Uterus (tissue), 2 donors: ENCODE measurements at regions not wholly inside any gene's neighbourhood (a gene's known extent, or its start where the extent isn't known, plus 50 kb on each side); places are given as distances from the start of the nearest gene placed in this dataset.

Source experiments
- POLR2A ChIP-seq, 2 donors: fragments of 450-650 bp; IDR thresholded peaks; one replicate each; pipeline ENCODE4 v1.6.1; 2016; ENCODE audit warnings: antibody characterized with exemption in 2 of 2, mild to moderate bottlenecking in 1 of 2, moderate library complexity in 1 of 2
- TF ChIP-seq, protein P1 (sequence below), 4 experiments: fragments of 200-600 bp in 2 of 4; fragments of 450-650 bp in 2 of 4; sonication (generic) in 2 of 4; IDR thresholded peaks; one replicate each; pipeline ENCODE4 v1.5.1; 2016 to 2019; ENCODE audit warnings: antibody characterized with exemption in 4 of 4, mild to moderate bottlenecking in 2 of 4, moderate library complexity in 1 of 4

- TF ChIP-seq, protein P1, sequence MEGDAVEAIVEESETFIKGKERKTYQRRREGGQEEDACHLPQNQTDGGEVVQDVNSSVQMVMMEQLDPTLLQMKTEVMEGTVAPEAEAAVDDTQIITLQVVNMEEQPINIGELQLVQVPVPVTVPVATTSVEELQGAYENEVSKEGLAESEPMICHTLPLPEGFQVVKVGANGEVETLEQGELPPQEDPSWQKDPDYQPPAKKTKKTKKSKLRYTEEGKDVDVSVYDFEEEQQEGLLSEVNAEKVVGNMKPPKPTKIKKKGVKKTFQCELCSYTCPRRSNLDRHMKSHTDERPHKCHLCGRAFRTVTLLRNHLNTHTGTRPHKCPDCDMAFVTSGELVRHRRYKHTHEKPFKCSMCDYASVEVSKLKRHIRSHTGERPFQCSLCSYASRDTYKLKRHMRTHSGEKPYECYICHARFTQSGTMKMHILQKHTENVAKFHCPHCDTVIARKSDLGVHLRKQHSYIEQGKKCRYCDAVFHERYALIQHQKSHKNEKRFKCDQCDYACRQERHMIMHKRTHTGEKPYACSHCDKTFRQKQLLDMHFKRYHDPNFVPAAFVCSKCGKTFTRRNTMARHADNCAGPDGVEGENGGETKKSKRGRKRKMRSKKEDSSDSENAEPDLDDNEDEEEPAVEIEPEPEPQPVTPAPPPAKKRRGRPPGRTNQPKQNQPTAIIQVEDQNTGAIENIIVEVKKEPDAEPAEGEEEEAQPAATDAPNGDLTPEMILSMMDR (IDR thresholded peaks at IDR 0.05) = no peak
- no peak for TF ChIP-seq POLR2A (IDR thresholded peaks at IDR 0.05)
Measured at GRCh38 chr5:62931153-62931950, 352.7 kb downstream of the LRRC70 start.
